H1 (cell line): ENCODE measurements at regions not wholly inside any gene's neighbourhood (a gene's known extent, or its start where the extent isn't known, plus 50 kb on each side); places are given as distances from the start of the nearest gene placed in this dataset.

Experiments
- BACH1 ChIP-seq: IDR thresholded peaks from 2 replicates; pipeline ENCODE4 v1.6.1; 2012; ENCODE audit warnings: low read length, improper control_type of control experiment
- BRCA1 ChIP-seq: IDR thresholded peaks from 2 replicates; pipeline ENCODE4 v1.6.1; 2012; ENCODE audit warnings: low read depth, low read length, improper control_type of control experiment
- CTCF ChIP-seq, 3 experiments: IDR thresholded peaks; 1 replicate in 2 of 3; 2 replicates in 1 of 3; pipeline versions ENCODE4 v1.5.1 to v1.6.1; 2011; ENCODE audit warnings: low read length in 3 of 3, mild to moderate bottlenecking in 3 of 3, inconsistent platforms in 2 of 3, low read depth in 1 of 3, moderate library complexity in 1 of 3; ENCODE audit not compliant: insufficient read depth in 1 of 3; ENCODE audit errors: control extremely low read depth in 1 of 3
- JUND ChIP-seq: IDR thresholded peaks from 2 replicates; pipeline ENCODE4 v1.6.1; 2011; ENCODE audit warnings: mild to moderate bottlenecking, improper control_type of control experiment, low read length
- KDM1A ChIP-seq: fragments of 200-600, 300-600 bp; sonication (generic); IDR thresholded peaks from 2 replicates; pipeline ENCODE4 v1.7.1; 2016; ENCODE audit warnings: mild to moderate bottlenecking, low read length, borderline replicate concordance
- NANOG ChIP-seq: IDR thresholded peaks from 2 replicates; pipeline ENCODE4 v1.6.1; 2011; ENCODE audit warnings: low read length, low read depth, mild to moderate bottlenecking, inconsistent platforms; ENCODE audit not compliant: insufficient read depth, poor library complexity, severe bottlenecking
- SAP30 ChIP-seq: fragments of 300-600 bp; sonication (generic); IDR thresholded peaks from 2 replicates; pipeline ENCODE4 v1.7.1; 2012; ENCODE audit warnings: low read length, moderate library complexity, mild to moderate bottlenecking, inconsistent platforms; ENCODE audit not compliant: insufficient read depth, insufficient replicate concordance
- SIX5 ChIP-seq: IDR thresholded peaks from 2 replicates; pipeline ENCODE4 v1.6.1; 2011; ENCODE audit warnings: mild to moderate bottlenecking, low read depth, low read length
- SP2 ChIP-seq: IDR thresholded peaks from 2 replicates; pipeline ENCODE4 v1.6.1; 2012; ENCODE audit warnings: mild to moderate bottlenecking, low read length, inconsistent platforms

GRCh38 chr9:13555989-13556500, 276.6 kb upstream of the MPDZ start (continued):
- TF ChIP-seq CTCF (IDR thresholded peaks at IDR 0.05; ENCODE audit: control extremely low read depth in 1 of 3, insufficient read depth in 1 of 3, low read depth in 1 of 3, low read length in 3 of 3) (no peak), KDM1A (no peak), BACH1 (no peak), SP2 (no peak), SIX5 (no peak), SAP30 (no peak), NANOG (no peak), JUND (no peak), BRCA1 (no peak)
